ENCODE measurements at regions not wholly inside any gene's neighbourhood (a gene's known extent, or its start where the extent isn't known, plus 50 kb on each side); places are given as distances from the start of the nearest gene placed in this dataset.

DNA sequence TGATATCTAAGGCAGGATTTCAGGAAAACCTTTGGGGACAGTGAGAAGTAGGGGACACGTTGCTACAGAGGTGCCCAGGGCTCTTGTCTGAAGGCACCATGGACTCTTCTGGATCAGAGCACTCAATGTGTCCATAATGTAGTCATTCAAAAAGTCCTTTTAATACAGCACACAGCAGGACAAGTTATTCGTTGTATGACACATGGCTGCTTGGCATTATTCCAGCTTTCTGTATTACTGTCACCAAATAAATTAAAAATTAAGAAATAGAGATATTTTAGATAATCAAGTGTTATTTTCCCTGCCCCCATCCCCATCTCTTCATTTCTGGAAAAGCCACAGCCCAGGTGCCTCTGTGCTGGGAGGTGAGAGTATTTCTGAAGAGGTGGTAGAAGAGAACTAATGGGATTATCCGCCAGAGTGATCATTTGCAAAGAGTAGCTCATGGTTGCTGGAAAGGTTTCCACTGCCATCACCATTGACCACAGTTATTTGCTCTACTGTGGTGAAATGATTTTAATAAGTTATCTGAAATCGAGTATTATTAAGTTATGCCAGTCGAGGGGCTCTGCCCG lies 83.0 kb downstream of the CXCL12 start:
- H3K4me3 ChIP-seq (ENCODE audit: low read depth, low read length) = no peak overlapping the region

DNA sequence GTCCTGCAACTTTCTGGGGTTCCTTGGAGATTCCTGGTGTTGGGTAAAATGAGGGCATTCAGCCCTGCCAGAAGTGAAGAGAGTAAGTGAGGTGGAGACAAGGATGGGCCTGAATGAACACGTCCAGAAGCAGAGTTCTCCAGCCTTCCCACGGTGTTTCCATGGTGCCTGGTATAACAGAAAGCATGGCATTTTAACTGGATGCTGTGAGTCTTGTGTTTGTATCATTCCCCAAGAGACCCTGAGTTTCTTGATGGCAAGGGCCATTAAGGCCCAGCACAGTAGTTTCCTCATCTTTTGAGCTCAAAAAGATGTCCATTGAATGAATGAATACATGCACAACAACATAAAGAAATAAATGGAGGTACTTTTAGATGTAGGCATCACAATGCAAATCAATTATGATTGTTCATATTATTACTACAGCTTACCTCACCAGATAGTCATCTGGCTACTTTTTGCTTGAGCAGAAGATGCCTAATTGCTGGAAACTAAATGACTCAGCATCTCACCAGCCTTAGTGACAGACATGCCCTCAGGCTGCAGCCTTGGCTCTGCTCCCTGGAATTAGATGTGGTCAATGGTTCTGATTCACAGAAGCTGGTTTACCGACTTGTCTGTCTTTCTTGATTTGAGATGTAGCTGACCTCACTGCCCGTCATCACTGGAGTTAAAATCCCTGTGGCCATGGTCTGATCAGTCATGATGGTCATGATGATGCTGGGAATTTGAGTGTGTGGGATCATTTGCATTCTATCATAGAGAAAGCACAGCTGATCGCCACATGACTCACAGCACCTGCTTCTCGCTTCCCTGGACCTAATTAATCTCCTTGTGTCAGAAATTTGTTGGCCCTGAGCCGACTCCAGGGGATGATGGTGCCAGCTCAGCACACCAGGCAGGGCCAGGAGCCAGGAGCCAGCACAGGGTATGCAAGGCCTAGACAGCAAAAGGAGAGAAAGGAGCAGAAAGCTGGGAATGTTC lies 83.9 kb downstream of the CXCL12 start:
- H3K4me3 ChIP-seq (ENCODE audit: low read depth, low read length) = no peak overlapping the region

DNA sequence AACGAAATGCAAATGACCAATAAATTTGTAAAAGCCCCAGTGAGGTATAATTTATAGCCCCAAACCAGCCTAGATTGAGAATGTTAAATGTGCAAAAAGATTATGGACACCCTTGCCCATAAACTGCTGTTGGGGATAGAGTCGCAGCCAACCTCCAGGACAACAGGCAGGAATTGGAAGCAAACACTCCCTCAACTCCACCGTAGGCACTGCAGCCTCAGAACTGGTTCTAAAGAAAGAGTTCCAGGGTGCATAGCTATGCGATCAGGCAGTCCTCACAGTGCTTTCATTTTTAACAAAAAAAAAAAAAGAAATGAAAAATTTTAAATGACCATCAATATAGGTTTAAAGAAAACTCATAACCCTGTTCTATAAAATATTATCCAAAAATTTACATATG lies 86.2 kb downstream of the CXCL12 start:
- H3K4me3 ChIP-seq (ENCODE audit: low read depth, low read length) = no peak overlapping the region

DNA sequence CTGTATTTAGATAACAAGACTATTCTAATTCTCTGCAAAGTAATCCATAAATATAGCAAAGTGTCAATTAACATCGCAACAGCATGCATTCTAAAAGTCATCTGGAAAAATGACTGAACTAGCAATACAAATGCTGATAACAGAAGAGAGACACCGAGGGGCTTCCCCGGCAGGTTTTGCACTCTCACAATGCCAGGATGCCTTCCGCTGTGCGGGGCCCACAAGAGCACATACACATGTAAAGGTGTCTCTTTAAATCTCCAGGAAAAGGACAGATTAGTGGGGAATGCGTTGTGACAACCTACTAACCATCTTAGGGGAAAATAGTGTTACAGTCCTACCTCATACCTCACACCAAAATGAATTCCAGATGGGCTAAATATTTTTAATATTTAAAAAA lies 86.9 kb downstream of the CXCL12 start:
- no peak overlapping the region for H3K4me3 ChIP-seq (ENCODE audit: low read depth, low read length)

DNA sequence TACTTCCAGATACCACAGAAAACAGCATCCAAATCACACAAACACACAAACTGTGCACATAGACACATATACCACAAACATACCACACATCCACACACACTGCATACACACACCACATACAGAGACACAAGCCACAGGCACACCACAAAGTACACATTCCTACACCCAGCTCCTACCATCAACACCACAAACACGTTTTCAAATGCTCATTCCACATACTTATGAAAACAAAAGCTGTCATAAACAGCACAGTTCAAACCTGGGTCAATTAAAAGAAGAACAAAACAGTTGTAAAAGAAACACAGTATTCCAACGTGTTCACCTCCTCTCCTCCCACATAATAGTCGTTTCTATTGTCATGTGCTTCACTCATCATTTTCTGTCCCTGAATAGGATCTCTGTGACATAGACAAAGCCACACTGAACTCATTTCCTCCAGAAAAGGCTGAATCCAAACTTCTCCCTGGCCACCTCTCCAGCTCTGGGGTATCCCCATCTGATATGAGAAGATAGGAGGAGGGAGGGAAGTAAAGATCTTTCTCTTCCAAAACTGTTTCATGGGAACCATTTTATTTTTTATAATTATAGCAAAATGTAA lies 89.2 kb downstream of the CXCL12 start:
- H3K4me3 ChIP-seq (ENCODE audit: low read depth, low read length) = no peak overlapping the region

DNA sequence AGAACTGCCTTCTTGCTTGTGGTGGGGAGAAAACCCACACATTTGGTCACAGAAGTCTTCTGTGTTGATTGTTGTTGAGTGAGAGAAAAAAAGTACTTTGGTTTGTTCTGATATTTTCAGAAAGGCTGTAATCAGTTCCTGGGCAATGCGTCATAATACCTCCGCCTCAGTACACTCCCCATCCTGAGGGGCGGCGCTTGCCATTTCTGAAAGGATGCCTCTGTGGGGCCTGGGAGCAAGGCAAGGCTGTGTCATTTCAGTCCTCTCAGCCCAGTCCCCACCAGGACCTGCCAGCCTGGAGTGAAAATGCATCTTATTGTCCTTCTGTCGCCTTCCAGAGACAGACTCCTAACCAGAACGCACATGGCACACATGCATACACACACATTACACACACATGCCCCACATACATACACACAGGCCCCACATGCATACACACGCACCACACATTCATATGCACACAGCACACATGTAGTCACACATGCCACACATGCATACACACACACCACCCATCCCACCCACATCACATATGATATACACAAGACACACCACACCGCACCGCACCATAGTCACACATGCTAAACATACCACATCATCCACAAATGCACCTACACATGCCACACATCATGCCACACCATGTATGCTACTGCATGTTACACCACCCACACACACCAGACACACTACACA lies 90.0 kb downstream of the CXCL12 start:
- H3K4me3 ChIP-seq (ENCODE audit: low read depth, low read length) = no peak overlapping the region

DNA sequence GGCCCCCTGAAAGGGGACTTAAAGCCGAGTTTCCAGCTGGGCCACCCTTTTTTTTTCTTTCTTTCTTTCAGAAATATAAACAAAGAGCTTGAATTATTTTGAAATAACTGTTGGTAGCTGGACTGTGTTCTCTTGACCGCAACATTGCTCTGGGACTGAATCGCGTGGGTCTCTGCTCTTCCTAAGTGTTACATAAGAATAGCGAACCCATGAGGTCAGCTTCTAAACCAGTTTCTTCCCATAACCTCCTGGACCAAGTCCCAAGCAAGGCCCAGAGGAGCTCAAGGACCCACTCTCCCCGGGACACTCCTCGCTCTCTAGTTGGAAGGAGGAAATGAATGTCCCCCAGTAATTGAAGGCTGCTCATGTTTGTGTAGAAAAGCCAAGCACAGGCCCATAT lies 91.1 kb downstream of the CXCL12 start:
- H3K4me3 ChIP-seq (ENCODE audit: low read depth, low read length) = no peak overlapping the region

DNA sequence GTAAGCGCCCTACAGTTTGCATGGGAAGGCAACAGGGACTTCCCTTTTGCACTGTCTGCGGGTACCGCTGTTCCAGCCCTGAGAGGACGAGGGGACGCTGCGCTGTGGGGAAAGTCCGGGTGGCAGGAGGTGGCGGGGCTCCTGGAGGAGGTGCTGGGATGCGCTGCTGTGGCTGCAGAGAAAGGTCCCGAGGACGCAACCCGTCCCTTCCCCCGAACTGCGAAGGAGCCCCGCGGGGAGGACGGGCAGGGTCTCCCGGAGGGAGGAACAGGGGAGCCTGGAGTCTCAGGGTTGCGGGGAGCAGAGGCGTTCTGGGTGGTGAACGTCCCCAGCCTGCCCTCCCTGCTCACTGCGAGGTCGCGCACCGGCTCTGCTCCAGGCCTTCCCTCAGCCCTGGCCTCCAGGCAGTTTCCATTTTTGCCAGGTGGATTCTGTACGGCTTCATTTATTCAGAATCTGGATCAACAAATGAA lies 91.6 kb downstream of the CXCL12 start:
- peak overlapping the region; percentile 13 for H3K4me3 ChIP-seq (ENCODE audit: low read depth, low read length)

DNA sequence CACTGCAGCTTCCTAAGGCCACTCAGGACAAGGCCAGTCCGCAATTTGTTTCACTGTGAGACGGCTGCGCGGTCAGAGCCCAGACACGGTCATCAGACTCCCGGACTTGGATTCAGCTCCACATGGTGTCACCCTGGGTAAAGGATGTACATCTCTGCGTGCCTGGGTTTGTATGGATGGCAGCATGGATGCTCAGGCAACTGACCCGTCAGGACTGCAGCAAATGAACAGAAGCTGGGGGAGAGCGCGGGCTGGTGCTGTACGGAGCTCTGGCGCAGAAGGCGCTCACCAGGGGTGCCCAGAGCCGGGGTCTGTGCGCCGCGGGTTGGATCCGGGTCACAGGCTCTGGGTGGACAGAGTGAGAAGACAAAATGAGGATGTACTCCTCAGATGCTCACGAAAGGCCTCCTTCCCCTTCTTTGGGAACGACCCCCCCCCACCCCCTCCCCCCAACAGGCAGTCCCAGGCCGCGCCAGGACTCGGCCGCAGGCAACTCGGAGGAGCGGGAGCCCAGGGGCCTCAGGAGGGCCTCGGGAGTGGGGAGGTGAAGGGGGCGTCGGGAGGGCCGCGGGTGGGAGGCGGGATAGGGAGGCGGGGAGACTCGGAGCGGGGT lies 92.4 kb downstream of the CXCL12 start:
- no peak overlapping the region for H3K4me3 ChIP-seq (ENCODE audit: low read depth, low read length)

DNA sequence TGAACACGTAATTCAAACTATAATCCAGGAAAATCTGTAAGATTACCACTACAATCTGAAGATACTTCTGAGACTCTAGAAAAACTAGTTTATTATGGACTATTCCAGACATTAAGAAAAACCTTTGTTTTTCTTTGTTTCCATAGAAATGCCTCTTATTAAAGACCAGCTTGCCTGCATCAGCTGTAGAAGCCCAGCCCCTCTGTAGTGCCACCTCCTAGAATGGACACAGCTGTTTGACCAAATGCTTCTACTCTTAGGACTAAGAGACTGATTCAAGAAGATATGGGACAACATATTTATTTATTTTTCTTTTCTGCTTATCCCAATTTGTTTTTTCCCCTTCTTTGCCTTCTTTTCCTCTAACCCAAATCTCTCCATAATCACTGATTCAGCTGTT lies 93.8 kb downstream of the CXCL12 start:
- H3K4me3 ChIP-seq (ENCODE audit: low read depth, low read length) = no peak overlapping the region

DNA sequence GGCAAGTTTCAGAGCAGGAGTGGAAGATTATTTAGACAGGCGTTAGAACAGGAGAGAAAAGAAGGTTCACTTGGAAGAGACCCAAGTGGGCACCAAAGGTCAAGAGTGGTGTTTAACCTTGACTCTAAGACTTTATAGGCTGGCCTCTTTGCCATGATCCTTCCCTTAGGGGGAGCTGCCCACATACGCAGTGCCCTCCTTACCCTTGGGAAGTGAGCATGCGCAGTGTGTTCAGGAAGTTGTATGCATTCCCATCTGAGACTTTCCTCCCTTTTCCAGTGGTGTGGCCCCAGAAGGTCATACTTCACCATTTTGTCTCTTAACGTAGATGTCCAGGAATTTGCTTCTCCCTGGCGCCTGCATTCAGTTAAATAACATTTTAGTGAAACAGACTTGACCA lies 95.8 kb downstream of the CXCL12 start:
- no peak overlapping the region for H3K4me3 ChIP-seq (ENCODE audit: low read depth, low read length)

DNA sequence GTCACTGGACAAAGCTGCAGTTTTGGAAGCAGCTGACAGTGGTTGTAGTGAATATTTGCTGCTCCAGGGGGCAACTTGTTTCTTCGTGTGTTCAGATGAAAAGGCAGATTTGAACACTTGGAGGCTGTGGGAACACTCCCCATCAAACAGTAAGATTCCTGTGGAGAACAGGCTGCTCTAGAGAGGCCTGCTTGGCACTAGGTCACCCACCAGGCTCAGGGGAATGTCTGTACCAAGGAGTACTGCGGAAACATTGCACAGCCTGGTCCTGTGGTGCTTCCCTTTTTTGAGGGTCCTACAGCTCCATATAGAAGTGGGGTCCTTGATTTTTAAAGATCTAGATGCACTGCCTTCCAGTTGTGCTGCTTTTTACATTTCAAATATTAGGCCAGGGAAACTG lies 97.5 kb downstream of the CXCL12 start:
- no peak overlapping the region for H3K4me3 ChIP-seq (ENCODE audit: low read depth, low read length)

DNA sequence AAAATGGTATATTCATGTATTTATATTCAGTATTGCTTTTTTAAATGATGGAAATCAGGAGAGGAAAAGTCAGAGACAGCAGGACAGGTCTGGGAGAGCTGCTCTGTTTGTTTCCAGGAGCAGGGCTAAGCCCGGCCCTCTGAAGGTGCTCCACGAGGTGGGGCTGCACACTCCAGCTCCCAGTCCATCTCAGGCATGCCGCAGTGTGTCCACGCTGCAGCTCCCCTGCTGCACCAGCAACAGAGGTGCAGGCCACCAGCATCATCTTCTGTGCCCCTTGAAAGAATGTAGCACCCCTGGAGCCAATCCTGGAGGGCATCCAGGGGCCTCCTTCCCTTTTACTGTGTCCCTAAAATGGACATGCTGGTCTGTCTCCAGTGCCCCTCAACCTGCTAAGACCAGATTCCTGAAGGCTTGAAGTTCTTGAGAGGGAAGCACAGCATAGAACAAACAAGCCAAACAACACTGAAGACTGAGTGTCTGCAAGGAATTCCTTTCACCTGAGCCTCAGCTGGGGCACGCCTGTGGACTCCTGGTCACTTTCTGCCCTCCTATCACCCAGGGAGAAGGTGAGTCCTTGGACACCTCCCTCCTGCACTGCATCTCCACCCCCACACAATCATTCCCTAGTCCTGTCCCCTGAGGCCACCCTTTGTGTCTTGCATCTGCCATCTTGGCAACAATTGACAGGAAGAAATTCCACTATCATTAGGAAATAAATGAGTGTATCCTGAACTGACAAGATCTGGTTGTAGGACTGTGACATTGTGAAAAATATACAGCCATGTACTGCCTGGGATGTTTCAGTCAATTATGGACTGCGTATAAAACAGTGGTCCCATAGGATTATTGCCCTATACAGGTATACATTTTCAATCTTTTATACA lies 100.5 kb downstream of the CXCL12 start:
- no peak overlapping the region for H3K4me3 ChIP-seq (ENCODE audit: low read depth, low read length)

DNA sequence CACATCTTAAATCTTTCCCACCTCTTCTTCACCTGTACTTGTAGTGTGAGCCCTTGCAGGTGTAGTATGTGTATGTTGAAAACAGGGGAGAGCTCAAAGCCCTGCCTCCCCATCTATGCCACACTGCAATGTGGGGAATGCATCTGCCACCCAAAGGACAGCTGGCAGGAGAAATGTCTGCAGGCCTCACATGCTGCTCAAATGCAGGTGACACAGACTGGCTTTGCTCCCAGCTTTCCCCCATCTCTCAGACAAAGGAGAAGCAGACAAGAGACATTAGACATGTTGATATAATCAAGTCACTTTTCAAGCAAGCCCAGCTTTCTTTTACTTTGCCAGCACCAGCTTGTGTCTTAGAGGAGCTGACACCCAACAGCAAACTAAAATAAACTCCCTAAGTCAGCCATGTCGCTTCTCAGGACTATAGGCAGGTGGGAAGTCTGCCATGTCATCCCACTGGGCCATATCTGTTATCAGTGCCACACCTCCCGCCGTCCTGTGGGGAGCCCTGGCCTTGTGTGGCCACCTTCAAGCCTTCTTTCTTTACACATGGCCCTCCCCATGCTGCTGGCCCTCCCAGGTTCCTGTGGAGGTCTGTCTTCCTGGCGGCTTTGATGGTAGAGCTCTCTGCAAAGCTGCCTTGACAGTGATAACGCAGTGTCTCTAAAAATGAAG lies 102.1 kb downstream of the CXCL12 start:
- H3K4me3 ChIP-seq (ENCODE audit: low read depth, low read length) = no peak overlapping the region

DNA sequence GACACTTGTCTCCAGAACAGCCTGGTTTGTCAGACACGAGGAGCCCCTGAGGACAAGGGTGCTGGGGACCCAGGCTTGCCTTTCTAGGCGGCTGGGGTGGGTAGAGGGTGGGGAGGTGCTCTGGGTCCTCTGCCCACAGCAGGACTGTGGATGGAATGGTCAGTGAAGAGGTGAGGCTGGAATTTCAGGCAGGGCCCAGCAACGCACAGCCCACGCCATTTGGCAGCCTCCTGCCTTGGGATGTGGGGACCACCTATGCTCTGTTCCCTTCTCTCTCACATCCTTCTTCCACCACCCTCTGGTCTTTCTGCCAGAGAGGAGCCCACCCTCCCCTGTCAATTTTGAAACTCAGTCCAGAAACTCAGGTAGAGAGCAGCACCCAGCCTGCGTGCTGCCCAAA lies 103.2 kb downstream of the CXCL12 start:
- no peak overlapping the region for H3K4me3 ChIP-seq (ENCODE audit: low read depth, low read length)

DNA sequence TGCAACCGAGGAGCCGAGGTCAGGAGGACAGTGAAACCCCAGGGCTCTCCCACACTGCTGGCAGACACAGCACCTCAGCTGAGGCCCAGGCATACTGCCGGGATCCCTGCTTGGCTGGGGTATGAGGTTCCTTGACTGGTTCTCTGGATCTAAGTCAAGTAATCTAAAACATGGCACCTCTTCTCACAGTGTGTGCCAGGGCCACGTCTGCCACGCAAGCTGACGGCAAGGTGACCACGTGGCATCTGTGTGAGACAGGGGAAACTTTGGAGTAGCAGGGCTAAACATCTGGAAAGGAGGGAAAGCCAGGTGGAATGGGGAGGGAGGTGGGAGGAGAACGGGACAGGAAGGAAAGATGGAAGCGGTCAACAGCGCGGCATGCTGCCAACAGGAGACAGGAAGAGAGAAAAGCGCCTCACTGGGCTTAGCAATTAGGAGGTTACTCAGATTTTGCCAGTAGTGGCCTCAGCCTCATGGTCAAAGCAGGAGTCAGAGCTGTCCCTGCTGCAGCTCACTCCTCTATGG lies 103.7 kb downstream of the CXCL12 start:
- H3K4me3 ChIP-seq (ENCODE audit: low read depth, low read length) = no peak overlapping the region

DNA sequence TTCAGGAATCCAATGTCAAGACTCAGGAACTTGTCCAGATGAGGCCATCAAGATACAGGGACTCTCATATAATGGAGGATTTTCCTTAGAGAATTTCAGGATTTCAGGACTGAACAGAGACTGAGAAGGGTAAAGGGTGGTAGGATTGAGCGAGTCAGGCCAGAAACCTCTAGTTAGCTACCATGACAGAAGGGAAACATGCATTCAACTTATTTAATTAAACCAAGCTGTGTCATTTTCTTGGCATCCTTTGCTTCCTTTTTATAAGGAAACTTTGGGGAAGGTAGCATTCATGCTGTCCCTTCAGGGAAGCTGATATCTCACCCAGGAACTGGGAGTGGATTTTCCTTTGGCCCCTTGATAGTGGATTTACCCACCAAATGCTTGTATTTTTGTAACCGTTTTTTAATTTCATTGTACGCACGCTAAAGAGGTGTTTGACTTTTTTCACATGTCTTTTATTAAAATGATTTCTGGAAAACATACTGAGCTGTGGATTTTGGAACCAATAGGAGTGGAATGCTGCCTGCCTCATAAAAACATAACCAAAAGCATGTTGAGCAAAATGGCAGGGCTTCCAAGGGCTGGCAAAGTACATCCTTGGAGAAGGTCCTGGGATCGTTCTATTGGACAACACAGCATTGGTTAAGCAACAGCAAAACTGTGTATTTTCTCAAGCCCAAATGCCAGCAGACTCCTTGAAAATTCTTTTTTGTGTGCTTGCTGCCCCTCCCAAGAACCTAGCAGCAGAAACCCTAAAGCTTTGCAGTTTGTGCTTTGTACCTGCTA lies 104.5 kb downstream of the CXCL12 start:
- H3K4me3 ChIP-seq (ENCODE audit: low read depth, low read length) = no peak overlapping the region

DNA sequence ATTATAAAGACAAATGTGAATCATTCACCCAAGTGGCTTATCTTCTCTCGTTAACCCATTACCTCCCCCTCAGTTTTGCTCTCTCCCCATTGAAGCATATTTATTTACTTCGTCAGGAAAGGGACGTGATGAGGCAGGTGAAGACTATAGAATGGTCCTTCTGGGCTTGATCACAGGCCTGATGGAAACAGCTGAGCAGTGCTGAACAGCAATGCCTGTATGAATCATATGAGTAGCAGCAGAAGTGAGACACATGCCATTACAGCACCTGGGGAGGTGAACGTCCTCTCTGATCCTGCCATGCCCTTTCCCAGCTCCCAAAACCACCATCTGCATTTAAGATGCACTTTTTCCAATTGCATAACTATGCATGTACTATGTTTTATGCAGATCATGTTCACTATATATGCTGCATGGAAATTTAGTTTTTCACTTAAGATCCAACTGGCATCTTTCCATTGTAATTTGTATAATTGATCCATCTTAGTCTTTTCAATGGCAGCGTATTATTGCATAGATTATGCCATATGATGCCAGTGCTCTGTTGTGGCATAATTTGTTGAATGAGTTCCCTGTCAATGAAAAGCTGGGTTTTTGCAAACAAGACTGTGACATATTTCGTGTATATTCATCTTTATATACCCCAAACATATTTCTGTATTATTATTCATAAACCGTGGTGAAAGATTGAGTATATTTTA lies 105.3 kb downstream of the CXCL12 start:
- H3K4me3 ChIP-seq (ENCODE audit: low read depth, low read length) = no peak overlapping the region

All from iPS-11a (cell line).